Putamen (tissue), 1 donor: ENCODE measurements at regions not wholly inside any gene's neighbourhood (a gene's known extent, or its start where the extent isn't known, plus 50 kb on each side); places are given as distances from the start of the nearest gene placed in this dataset.
"Not testable (repeated sequence)": the region's sequence is repeated elsewhere in the genome, so short reads cannot be mapped to it uniquely, and the experiment has no call there.

ENCODE experiments used
- DNase-seq: peaks from one replicate; pipeline ENCODE4 v3.0.0-alpha.2; 2016; ENCODE audit warnings: low spot score

GRCh38 chr5:164206196-164206595, 700.8 kb downstream of the MAT2B start:
- no peak for DNase-seq

DNA sequence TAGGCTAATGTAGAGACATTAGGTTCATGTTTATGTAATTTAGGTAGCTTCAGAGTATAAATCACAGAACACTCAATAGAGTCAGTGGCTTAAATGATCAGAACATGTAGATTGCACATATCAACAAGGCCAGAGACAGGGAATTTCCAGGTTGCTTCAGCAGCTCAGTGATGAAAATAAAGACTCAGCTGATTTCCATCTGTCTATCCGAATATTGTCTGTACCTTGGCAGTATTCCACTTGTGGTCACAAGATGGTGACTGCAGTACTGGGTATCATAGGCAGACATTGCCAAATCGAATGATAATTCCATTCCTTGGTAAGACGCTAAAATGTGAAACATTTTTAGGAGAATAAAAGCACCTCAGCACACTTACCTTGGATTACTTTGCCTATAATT, 702.2 kb downstream of the MAT2B start:
- DNase-seq, result no peak

GRCh38 chr5:164210491-164210890, 705.1 kb downstream of the MAT2B start:
- DNase-seq, result no peak

GRCh38 chr5:164214698-164215097, 709.3 kb downstream of the MAT2B start:
- DNase-seq, result no peak

GRCh38 chr5:164217464-164217863, 712.0 kb downstream of the MAT2B start:
- no peak for DNase-seq

- no peak for DNase-seq
Measured at GRCh38 chr5:164220522-164220921, 715.1 kb downstream of the MAT2B start.

- DNase-seq, result no peak
Measured at GRCh38 chr5:164224236-164224635, 718.8 kb downstream of the MAT2B start.

- DNase-seq, result no peak
Measured at GRCh38 chr5:164224772-164225171, 719.4 kb downstream of the MAT2B start.

GRCh38 chr5:164230341-164230740, 724.9 kb downstream of the MAT2B start:
- no peak for DNase-seq

GRCh38 chr5:164233791-164234190, 728.4 kb downstream of the MAT2B start:
- DNase-seq, result no peak

DNA sequence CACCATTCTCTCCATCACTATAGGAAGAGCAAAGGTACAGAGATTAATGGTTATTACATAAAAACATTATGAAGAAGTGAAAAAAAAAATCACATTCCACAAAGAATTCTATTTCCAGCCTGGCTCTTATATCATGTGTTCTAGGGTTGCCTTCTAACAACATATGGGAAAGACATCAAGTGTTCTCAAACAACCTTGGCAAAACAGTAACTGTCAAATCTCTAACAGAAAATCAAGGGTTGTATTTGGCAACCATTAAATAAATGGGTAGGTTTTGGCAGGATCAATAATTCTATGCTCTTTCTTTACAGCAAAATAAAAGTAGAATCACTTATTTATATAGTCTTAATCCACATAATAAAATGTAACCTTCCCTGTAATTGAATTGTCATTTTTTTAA, 728.9 kb downstream of the MAT2B start:
- no peak for DNase-seq

DNA sequence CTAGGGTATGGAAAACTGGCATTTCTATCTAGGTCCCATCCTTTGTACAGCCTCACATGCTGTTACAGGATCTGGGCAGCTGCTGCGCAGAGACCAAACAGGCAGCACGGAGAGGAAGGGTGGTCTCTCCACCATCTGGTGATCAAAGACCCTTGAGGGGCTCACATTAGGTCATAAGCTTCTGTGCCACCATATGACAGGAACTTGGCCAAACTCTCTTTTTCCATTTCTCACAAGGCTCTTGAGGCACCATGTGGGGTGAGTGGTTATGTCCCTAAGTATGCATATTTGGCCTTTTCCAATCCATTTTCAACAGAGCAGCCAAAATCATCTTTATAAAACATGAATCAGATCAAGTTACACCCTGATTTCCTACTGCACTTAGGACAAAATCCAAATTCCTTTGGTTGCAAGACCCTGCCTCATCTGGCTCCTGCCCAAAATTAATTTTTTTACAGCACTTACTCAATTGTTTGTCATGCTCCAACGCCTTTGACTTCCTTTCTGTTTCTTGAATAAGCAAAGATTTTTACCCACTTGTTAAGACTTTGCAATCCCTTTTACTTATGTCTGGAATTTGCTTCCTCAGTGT, 730.0 kb downstream of the MAT2B start:
- no peak for DNase-seq

GRCh38 chr5:164237486-164237885, 732.1 kb downstream of the MAT2B start:
- DNase-seq, result no peak

- not testable (repeated sequence) for DNase-seq
Measured at GRCh38 chr5:164251781-164252180, 746.4 kb downstream of the MAT2B start.

GRCh38 chr5:164253764-164254163, 748.3 kb downstream of the MAT2B start:
- no peak for DNase-seq

DNA sequence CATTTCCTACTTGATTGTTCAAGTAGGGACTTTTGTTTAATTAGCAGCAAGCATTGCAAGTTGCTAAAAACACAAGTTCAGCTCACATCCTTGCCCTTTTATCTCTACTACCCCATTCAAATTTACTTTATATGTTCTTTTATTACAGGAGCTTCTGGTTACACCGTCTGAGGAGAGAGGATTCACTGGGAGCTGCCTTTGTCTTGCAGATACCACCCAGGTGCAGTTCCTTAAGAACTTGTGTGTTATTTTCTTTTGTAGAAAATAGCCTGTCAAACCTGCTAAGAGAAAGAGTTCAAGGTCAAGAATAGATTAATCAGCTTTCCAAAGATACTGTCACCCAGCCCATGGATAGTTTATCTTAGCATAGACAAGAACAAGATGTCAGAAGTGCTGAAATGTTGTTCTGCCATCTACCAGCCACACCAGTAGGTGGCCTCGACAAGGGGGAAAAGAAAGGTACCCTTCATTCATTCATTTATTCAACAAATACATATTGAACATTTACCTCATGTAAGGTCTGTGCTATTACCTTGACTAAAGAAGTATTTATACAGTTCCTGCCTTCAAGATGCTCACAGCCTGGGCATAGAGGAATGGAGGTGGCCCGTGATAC, 750.3 kb downstream of the MAT2B start:
- no peak for DNase-seq

GRCh38 chr5:164256351-164256750, 750.9 kb downstream of the MAT2B start:
- DNase-seq, result no peak

DNA sequence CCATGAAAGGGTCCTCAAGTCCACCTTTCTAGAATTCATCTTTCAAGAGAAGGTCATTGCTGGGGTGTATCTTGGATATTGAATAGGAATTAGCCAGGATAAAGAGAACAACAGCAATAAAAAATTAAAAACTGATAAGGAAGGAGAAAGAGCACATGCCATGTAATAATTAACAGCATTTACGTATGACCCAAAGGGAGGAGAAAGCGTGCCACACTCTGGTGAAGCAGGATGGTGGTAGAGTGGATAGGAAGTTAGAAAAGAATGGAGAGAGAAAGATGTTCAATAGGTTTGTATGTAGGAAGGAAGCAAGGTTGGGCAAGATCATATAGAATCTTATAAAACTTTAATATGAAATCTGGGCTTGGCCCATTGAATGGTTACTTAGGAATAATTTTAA, 751.5 kb downstream of the MAT2B start:
- no peak for DNase-seq

GRCh38 chr5:164265566-164265965, 760.1 kb downstream of the MAT2B start:
- DNase-seq, result no peak

GRCh38 chr5:164266571-164266970, 761.2 kb downstream of the MAT2B start:
- DNase-seq, result no peak

- DNase-seq, result peak; percentile 73
Measured at GRCh38 chr5:164277720-164278119, 772.3 kb downstream of the MAT2B start.

- DNase-seq, result no peak
Measured at GRCh38 chr5:164289526-164289925, 784.1 kb downstream of the MAT2B start.

DNA sequence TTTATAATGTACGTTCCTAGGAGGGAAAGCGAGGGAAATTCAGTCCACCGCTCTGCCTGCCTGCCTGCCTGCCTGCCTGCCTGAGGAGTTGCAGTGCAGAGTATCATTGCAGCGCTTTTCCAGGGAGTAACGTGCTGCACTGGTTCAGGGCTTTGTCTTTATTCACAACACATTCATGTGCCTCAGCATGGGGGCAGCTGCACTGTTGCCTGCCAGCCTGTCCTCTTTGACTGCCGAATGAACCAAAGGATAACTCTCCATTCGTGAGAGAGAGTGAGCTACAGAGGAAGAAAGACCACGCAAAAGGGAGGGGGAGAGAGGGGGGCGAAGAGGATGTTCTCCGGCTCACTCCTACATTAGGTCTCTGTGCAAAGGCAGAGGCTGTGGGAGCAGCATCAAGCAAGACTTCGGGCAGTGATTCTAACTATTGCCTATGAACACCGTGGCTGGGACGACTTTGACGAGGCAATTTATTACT, 791.2 kb downstream of the MAT2B start:
- peak; percentile 26 for DNase-seq

DNA sequence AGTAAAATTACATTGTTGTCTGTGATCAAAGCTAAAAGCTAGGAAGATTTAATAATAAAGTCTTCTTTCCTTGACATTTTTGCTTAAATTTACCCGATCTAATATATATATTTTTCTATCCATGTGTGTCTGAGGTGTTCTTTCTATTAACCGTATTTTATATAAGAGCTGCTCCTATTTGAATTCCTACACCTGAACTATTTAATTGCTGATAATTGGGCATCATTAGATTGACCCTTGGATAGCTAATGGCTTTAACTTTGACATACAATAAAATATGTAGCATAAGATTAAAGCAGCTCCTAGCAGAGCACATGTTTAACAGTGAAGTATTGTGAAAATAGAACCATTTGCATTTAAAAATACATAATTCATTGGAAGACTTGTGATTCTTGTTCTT, 792.7 kb downstream of the MAT2B start:
- DNase-seq, result no peak
